ENCODE measurements at regions not wholly inside any gene's neighbourhood (a gene's known extent, or its start where the extent isn't known, plus 50 kb on each side); places are given as distances from the start of the nearest gene placed in this dataset.
"Not testable (repeated sequence)": the region's sequence is repeated elsewhere in the genome, so short reads cannot be mapped to it uniquely, and the experiment has no call there.

DNA sequence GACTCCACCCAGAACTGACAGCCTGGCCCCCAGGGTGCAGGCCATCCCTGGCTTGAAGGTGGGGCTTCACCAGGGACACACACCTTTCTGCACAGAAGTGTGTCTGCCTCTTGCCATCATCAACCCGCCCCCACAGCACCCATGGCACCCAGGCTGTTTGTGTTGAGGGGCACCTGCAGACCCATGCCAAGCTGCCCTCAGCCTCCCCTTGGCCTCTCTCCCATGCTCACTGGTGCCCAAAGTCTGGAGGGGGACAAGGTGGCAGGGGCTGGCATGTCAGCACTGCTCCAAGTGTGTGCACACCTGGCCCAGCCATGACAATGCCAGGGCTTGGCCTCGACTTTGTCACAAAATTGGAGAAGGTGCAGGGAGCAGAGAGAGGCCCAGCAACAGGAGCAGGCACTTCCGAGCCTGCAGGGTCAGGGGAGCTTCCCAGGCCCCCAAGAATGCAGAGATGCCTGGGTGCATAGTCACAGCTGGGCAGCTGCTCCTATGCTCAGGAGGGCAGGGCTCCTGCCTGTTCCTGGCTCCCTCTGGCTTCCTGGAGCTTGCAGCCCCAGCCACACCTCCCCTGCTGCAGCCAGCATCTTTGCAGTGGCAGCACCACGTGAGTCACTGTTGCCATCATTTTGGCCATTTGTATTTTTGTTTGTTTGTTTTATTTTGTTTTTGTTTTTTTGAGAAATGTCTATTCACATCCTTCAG is 280.6 kb upstream of the UBE2E3 start:
- DNase-seq (ENCODE audit: low read depth in 1 of 2, low spot score in 1 of 2), result no peak

DNA sequence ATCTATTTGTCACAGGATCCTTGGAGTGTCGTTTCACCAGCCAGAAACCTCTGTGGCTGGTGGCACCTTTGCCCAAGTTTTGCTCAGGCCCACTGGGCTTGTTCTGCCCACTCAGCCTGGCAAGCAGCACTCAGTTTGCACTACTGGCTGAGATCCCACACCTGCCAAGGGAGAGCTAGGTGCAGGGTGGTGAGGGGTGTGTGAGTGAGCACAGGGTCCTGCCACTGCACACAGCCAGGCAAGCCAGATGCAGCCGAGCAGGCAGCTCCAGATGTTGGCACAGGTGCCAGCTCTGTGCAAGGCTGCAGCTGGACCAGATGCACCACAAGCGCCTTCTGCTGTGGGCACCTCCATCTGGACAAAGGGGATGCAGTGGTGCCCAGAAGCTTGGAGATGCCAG is 281.7 kb upstream of the UBE2E3 start:
- DNase-seq (ENCODE audit: low read depth in 1 of 2, low spot score in 1 of 2), result no peak

DNA sequence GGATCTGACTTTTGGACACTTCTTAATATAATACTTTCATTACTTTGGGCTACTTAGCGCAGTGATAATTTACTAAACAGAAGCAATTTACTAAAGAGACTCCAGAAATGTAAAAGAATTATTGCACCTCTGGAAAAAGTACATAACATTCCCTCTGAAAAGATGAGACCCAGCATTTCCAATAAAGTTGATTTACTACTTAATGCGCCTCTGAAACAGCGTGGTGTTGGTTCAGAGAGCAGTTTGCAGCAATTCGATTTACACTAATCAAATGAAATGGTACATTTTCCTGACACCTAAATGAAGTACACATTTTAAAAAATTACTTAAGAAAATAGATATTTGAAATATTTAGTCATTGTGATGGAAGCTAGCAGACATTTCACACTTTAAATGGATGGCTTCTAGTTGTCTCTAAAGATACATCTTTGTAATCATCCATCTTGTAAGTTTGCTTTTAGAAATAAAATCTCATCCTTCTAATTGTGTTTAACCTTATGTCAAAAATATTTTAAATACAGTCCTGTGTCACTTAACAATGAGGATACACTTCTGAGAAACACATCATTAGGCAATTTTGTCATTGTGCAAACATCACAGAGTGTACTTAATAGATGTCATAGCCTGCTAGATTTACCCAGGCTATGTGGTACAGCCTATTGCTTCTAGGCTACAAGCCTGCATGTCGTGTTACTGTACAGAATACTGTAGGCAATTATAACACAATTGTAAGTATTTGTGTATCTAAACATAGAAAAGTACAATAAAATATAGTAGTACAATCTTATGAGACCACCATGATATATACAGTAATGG is 284.6 kb upstream of the UBE2E3 start:
- no peak for DNase-seq (ENCODE audit: low read depth in 1 of 2, low spot score in 1 of 2)

DNA sequence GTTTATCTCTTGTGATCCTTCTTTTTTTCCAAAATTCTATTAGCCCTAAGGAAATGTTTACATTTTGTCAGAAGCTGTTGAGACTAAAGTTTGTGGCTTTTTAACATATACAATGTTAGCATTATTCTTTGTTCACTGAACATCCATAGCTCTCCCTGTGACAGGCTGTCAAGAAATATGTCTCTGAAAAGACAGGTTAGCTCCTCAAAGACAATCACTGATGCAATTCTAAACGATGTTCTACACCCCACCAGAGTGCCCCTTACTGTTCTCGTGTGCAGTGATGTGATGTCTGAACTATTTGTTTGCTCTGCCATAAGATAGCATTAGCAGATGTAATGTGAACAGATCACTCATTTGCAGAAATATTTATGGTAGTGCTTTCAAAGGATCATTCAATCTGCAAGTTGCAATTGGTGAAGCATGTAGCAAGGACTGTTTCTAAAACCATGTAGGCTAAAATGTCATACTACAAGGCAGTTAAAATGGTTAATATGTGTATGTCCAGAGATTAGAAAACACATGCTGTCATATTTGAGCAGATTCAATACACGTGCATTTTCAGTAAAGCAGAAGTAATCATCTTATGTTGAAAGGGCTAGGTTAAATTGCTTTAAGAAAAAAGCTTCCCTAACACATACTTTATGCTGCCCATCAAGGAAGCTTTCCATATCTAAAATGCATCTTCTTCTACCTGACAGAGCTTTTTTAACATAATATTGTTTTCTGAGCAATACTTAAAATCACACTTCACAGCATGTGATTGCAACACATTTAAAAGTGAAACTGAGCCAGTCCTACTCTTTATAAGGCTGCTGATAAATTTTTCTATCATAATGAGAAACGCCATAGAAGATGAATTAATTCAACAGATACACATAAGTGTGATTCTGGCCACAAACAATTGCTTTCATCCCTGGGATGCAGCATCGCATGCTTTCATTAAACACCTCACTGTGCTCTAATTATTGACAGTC is 285.7 kb upstream of the UBE2E3 start:
- no peak for DNase-seq (ENCODE audit: low read depth in 1 of 2, low spot score in 1 of 2)

DNA sequence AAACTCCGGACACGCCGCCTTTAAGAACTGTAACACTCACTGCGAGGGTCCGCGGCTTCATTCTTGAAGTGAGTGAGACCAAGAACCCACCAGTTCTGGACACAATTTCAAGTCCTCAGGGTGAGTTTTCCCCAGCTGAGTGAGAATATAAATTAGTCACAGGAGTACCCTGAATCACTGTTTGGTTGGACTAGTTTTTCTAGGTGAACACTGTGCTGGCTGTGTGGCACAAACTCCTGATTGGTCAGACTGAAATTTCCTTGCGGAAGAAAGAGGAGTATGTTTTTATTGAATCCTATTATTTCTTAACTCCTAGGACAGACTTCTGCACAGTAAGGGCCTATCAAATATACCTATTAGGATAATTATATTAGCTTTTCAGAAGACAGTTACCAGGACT is 288.1 kb upstream of the UBE2E3 start:
- DNase-seq (ENCODE audit: low read depth in 1 of 2, low spot score in 1 of 2), result no peak

DNA sequence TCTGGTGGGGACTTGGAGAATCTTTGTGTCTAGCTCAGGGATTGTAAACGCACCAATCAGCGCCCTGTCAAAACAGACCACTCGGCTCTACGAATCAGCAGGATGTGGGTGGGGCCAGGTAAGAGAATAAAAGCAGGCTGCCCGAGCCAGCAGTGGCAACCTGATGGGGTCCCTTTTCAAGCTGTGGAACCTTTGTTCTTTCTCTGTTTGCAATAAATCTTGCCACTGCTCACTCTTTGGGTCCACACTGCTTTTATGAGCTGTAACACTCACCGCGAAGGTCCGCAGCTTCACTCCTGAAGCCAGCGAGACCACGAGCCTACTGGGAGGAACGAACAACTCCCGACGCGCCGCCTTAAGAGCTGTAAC is 288.6 kb upstream of the UBE2E3 start:
- DNase-seq (ENCODE audit: low read depth in 1 of 2, low spot score in 1 of 2), result not testable (repeated sequence)

DNA sequence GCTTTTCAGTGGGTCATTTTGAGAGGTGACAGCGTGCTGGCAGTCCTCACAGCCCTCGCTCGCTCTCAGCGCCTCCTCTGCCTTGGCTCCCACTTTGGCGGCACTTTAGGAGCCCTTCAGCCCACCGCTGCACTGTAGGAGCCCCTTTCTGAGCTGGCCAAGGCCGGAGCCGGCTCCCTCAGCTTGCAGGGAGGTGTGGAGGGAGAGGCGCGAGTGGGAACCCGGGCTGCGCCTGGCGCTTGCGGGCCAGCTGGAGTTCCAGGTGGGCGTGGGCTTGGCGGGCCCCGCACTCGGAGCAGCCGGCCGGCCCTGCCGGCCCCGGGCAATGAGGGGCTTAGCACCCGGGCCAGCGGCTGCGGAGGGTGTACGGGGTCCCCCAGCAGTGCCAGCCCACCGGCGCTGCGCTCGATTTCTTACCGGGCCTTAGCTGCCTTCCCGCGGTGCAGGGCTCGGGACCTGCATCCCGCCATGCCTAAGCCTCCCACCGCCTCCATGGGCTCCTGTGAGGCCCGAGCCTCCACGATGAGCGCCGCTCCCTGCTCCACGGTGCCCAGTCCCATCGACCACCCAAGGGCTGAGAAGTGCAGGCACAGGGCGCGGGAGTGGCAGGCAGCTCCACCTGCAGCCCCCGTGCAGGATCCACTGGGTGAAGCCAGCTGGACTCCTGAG is 289.1 kb upstream of the UBE2E3 start:
- DNase-seq (ENCODE audit: low read depth in 1 of 2, low spot score in 1 of 2), result not testable (repeated sequence)

DNA sequence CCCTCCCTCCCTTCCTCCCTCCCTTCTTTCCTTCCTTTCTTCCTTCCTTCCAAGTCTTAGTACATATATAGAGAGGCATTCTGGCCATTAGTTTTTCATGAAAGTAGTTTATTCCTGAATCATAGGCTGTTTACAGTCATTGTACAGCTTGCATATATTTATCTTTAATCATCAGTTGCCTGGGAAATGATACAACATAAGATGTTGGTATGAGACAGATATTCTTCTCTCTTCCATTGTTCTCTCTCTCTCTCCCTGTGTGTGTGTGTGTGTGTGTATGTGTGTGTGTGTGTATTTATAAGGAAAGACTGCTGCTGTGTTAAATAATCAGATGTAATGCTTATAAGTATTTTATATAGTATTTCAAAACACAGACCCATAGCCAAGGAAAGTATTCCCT is 289.8 kb upstream of the UBE2E3 start:
- no peak for DNase-seq (ENCODE audit: low read depth in 1 of 2, low spot score in 1 of 2)

DNA sequence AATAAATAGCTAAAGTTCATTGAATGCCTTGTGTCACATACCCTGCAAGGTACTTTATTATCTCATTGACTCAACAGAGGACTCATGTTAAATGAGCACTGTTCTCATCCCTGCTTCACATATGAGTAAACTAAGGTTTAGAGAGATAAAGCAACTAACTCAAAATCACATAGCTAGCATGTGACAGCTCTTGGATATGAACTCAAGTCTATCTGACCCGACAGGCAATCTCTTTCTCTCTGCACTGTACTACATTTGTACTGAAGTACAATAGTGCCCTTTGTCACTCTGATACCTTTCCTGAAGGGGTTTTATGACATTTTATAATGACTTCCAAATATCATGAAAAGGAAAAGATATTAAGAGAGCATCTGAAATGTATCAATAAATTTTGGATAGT is 297.5 kb upstream of the UBE2E3 start:
- no peak for DNase-seq (ENCODE audit: low read depth in 1 of 2, low spot score in 1 of 2)

DNA sequence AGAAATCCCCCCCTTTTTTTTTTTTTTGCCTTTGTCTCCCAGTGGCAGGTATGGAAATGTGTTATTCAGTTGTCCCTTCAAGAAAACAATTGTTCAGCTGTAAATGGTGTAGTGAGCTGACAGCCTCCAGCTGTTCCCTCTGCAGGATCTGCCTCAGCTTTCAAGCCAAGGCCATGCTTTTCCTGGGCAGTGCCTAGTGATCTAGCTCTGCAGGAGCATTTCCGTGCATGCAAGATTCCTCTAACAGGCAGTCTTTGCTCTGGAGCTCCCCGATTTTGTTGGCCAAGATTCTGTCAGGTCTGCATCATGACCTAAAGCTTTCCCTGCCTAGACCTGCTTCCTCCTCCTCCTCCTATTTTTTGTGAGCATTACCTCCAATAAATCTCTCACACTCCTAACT is 300.7 kb upstream of the UBE2E3 start:
- DNase-seq (ENCODE audit: low read depth in 1 of 2, low spot score in 1 of 2), result no peak

DNA sequence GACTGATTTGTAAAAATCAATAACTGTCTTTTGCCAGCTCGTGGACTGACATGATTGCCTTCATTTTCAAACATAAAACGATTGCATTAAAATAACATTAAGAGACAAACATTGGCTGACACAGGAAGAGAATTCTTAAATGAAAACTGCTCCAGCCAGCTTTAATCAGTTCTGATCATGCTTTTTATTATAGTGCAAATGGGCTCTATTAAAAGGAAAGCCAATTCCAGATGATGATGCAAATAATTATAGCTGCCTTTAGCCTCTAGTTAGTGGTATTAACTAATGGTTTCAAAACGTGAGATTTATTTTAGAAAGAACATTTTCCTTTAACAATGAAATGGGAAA is 301.8 kb upstream of the UBE2E3 start:
- DNase-seq (ENCODE audit: low read depth in 1 of 2, low spot score in 1 of 2), result no peak

DNA sequence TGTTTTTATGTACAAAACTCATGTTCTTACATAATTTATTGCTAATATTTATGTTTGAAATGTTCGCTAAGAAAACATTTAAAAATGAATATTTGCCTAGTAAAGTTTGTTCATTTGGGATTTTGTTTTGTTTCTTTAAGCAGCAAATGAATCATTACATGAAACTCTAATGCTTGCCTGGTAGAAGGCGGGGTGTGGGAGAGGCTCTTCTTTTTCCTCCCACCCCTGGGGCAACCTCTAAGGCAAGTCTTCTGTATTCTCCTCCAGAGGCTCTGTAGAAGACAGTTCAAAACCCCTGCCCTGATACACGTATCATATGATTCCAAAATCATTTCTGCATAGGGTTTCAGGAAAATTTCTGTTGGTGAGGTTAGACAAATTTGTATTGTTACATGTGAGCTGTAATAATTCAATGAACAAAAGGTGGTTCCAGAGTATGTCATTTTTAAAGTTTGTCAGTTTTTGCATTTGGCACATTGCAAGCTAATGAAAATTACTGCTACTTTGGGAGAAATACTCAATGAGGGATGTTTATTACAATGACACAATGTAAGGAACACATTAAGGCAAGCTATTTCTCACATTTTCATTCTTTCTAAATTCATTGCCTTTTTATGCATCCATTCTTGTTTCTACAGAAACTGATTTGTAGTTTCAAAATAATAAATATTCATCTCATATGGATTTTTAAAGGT is 302.3 kb upstream of the UBE2E3 start:
- DNase-seq (ENCODE audit: low read depth in 1 of 2, low spot score in 1 of 2), result no peak

DNA sequence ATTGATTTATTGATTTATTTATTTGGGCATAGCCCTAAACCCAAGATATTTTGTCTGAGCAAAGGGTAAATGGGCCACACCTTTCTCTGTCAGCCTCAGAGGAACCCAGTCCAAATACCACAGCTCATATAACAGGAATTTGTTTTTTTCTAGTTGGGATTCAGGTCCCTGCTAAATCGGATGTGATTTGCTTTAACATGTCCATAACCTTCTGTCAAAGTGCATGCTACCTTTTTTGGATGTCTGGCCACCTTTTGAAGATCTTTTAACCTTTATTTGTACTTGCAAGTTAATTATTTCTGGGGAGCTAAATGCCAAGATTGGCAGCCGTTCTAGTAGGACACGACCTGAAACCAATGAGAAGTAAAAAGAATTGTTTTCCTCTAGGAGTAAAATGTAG is 303.2 kb upstream of the UBE2E3 start:
- DNase-seq (ENCODE audit: low read depth in 1 of 2, low spot score in 1 of 2), result no peak

DNA sequence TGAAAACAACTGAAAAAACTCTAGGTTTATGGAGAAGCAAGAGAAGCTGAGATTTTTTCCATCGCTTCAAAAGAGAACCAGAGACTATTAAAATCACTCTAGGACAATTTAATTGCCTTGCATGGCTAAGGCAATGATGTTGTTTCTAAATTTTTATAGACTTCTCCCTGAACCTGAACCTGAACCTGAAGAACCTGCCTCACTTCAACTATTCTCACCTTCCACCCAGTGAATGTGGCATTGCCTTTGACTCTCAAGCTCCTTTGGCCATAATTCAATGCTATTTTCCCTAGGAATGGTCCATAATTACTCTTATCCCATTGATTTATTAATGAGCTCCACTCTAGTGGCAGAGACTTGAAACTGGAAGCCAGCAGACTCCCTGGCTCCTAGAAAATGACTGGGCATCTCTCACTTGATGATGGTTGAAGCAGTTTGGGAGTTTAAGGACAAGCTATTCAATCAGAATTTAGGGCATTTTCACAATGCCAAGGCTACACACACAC is 303.8 kb upstream of the UBE2E3 start:
- DNase-seq (ENCODE audit: low read depth in 1 of 2, low spot score in 1 of 2), result no peak

DNA sequence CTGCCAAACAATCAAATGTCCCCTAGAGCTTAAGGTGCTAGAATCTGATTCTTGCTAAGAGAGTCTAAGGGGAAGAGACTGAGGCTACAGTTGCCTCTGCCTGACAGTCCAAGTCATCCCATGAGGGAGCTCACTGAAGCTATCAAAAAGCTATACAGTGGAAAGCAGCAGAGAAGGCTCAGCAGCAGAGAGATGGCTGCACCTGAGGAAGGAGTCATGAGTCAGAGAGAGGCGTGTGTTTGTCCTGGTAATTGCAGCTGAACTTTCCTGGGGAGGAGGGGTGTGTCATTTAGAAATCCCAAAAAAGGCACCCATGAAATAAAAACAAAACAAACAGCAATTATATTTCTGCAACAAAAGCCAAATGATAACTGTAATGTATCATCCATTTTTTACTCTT is 305.2 kb upstream of the UBE2E3 start:
- DNase-seq (ENCODE audit: low read depth in 1 of 2, low spot score in 1 of 2), result no peak

DNA sequence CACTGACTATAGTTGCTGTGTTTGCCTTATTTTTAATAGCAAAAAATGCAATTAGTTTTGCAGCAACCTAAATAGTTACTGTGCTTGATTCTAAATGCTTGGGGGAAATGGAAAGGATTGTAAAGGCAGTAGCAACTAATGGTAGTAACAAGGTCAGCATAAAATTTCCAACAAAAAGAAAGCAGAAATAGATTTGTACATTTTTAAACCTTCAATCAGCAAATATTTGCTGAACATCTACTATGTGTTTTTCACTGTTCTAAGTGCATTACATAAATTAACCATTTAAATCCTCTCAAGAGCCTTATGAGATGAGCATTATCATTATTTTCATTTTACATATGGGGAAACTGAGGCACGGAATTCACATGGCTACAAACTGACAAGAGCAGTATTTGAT is 308.0 kb upstream of the UBE2E3 start:
- DNase-seq (ENCODE audit: low read depth in 1 of 2, low spot score in 1 of 2), result no peak

DNA sequence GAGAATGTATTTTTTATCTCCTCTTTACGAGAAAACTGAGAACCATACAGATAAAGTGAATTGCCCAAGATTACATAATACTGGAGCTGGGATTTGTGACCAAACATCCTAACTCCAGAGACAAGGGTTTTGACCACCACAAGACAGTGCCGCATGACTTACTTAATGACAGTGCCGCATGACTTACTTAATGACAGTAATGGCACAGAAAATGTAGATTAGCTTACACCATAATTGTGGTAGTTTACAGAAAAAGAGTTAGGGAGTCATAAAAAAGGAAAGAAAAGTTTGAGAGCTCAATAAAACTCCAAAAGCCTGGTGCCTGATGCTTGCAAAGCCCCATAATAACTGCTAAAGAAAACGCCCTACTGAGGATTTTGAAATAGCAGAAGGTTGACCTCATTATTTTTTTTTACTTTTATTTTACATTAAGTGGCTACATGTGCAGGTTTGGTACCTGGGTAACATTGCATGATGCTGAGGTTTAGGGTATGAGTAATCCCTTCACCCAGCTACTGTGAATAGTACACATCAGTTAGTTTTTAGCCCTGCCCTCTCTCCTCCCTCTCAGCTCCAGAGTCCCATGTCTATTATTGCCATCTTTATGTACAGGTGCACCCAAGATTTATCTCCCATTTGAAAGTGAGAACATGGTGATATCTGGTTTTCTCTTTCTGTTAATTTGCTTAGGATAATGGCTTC is 310.0 kb upstream of the UBE2E3 start:
- no peak for DNase-seq (ENCODE audit: low read depth in 1 of 2, low spot score in 1 of 2)

DNA sequence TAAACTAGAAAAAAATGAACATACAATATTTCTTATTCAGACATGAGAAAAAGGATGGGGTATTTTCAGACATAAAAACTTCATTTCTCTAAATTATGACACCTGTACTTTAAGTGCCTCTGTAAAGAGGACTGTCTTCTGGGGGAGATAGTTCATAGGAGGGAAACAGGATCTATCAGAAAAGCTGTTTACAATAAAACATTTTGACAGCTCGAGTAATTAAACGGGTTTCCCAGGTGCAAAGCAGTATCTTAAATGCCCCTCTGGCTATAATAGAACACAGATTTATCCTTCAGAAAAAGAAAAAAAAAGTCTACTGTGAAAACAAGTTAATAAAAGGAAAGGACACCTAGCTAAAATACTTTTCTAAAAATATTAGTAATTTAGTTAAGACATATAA is 311.4 kb upstream of the UBE2E3 start:
- DNase-seq (ENCODE audit: low read depth in 1 of 2, low spot score in 1 of 2), result no peak

DNA sequence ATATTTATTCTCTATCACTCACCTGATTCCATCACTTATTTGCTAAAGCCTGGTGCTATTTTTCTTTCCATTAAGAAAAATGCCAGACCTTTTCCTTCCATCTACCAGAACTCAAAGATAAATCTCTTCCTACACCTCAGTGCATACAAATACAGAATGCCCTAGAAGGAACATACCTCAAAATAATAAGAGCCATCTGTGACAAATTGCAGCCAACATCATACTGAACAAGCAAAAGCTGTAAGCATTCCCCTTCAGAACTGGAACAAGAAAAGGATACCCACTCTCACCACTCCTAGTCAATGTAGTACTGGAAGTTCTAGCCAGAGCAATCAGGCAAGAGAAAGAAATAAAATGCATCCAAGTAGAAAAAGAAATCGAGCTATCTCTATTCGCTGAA is 315.9 kb upstream of the UBE2E3 start:
- no peak for DNase-seq (ENCODE audit: low read depth in 1 of 2, low spot score in 1 of 2)

DNA sequence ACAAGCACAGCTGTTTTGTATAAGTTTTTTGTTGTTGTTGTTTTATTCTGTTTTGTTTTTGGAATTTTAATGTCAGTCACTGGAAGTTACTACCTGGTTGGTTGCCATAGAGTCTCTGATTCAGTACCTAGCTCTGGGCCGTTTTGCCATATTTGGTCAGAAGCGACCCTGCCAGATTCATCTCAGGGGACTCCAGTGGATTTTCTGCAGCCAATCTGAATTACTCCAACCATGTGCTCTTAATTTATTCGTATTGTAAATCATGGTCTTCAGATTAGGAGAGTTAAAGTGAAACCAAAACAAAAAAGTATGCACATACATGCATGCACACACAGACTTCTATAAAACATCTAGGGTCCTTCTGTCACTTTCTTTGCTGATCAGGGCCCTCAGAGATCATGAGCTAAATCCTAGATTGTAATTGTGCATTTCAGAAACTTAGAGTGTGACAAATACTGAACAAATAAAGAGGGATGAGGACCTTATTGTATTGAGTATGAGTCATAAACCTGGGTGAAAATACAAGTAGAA is 317.4 kb upstream of the UBE2E3 start:
- no peak for DNase-seq (ENCODE audit: low read depth in 1 of 2, low spot score in 1 of 2)

Data from activated T-helper 1 cell treated with anti-CD3 and anti-CD28 coated beads, Interleukin-2, amount 50 U/mL, for 16 hours (primary cell).